ENCODE measurements at regions not wholly inside any gene's neighbourhood (a gene's known extent, or its start where the extent isn't known, plus 50 kb on each side); places are given as distances from the start of the nearest gene placed in this dataset.

GRCh38 chr3:76715426-76715825, 324.5 kb upstream of the ROBO2 start:
- Histone ChIP-seq H3K36me3 (no peaks in the 10 kb centered on the region), H3K27ac (replicated peaks in 1 of 4) (no peak overlapping the region), H3K9me3 (no peaks in the 10 kb centered on the region), H3K27me3 (no peaks in the 10 kb centered on the region), H3K4me1 (no peaks in the 10 kb centered on the region), H3K4me3 (no peak overlapping the region)
- 81% methylated on average over 1 of the region's 1 CpG for WGBS
- intact Hi-C loops (cut with DNase I): no loop called here
- TF ChIP-seq EP300 (IDR thresholded peaks at IDR 0.05) (no peak), CTCF (IDR thresholded peaks at IDR 0.05) (no peak), POLR2AphosphoS5 (IDR thresholded peaks at IDR 0.05) (no peak), POLR2A (IDR thresholded peaks at IDR 0.05; ENCODE audit: low read depth) (no peak)
- DNase-seq (ENCODE audit: extremely low spot score): no peak

DNA sequence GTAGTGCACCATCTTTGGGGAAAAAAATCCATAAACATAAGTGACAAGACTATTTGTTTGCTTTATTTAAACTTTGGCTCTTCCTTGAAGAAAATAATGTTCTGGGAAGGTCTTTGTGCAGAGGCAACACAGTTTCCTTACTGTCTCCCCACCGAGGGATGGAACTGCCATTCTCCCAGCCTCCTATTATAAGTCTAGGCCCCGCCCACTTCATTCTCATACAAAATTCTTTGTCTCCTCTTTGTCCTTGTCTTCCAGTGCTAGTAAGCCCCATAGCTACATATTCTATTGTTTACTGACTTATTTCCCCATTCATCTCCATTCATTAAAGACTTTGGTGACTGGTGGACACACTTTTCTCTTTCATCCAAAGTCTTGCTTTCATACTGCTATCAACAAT, 316.5 kb upstream of the ROBO2 start:
- no peak for DNase-seq (ENCODE audit: extremely low spot score)
- WGBS: 65% methylated on average over 2 of the region's 2 CpGs
- Histone ChIP-seq H3K4me1 (no peaks in the 10 kb centered on the region), H3K27ac (replicated peaks in 1 of 4) (no peak overlapping the region), H3K27me3 (no peaks in the 10 kb centered on the region), H3K36me3 (no peaks in the 10 kb centered on the region), H3K4me3 (no peak overlapping the region), H3K9me3 (no peaks in the 10 kb centered on the region)
- intact Hi-C loops (cut with DNase I): no loop called here
- no peak for TF ChIP-seq EP300 (IDR thresholded peaks at IDR 0.05)
- no peak for TF ChIP-seq CTCF (IDR thresholded peaks at IDR 0.05)
- TF ChIP-seq POLR2AphosphoS5 (IDR thresholded peaks at IDR 0.05): no peak
- TF ChIP-seq POLR2A (IDR thresholded peaks at IDR 0.05; ENCODE audit: low read depth): no peak

DNA sequence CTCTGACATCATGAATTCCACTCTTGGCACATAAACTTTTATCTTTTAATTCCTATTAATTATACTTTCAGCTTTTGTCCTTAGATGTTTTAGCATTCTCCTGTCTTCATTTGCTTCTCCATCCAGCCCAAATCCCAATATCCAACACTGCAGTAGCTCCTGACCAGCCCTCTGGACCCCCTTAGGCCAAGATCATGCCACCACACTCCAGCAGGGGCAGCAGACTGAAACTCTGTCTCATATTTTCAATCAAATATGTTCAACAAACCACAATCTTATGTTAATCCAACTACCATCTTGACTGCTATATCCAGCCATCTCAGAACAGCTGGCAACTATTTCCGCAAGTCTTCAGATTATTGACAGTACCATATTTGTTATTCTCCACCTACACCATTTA, 315.8 kb upstream of the ROBO2 start:
- no peak overlapping the region for H3K27ac ChIP-seq (replicated peaks in 1 of 4)
- TF ChIP-seq POLR2AphosphoS5 (IDR thresholded peaks at IDR 0.05) (no peak), POLR2A (IDR thresholded peaks at IDR 0.05; ENCODE audit: low read depth) (no peak), CTCF (IDR thresholded peaks at IDR 0.05) (no peak), EP300 (IDR thresholded peaks at IDR 0.05) (no peak)
- no peak for DNase-seq (ENCODE audit: extremely low spot score)
- no peaks in the 10 kb centered on the region for H3K9me3 ChIP-seq
- H3K36me3 ChIP-seq: no peaks in the 10 kb centered on the region
- H3K4me1 ChIP-seq: no peaks in the 10 kb centered on the region
- H3K4me3 ChIP-seq: no peak overlapping the region
- intact Hi-C loops (cut with DNase I): no loop called here
- no peaks in the 10 kb centered on the region for H3K27me3 ChIP-seq
- WGBS: 100% methylated on average over 1 of the region's 1 CpG

- Histone ChIP-seq H3K36me3 (no peaks in the 10 kb centered on the region), H3K4me1 (no peaks in the 10 kb centered on the region), H3K27ac (replicated peaks in 1 of 4) (no peak overlapping the region), H3K4me3 (no peak overlapping the region), H3K9me3 (no peaks in the 10 kb centered on the region), H3K27me3 (no peaks in the 10 kb centered on the region)
- intact Hi-C loops (cut with DNase I): no loop called here
- TF ChIP-seq POLR2AphosphoS5 (IDR thresholded peaks at IDR 0.05) (no peak), POLR2A (IDR thresholded peaks at IDR 0.05; ENCODE audit: low read depth) (no peak), CTCF (IDR thresholded peaks at IDR 0.05) (no peak), EP300 (IDR thresholded peaks at IDR 0.05) (no peak)
- DNase-seq (ENCODE audit: extremely low spot score): no peak
- 63% methylated on average over 4 of the region's 4 CpGs for WGBS
Measured at GRCh38 chr3:76724706-76725105, 315.2 kb upstream of the ROBO2 start.

DNA sequence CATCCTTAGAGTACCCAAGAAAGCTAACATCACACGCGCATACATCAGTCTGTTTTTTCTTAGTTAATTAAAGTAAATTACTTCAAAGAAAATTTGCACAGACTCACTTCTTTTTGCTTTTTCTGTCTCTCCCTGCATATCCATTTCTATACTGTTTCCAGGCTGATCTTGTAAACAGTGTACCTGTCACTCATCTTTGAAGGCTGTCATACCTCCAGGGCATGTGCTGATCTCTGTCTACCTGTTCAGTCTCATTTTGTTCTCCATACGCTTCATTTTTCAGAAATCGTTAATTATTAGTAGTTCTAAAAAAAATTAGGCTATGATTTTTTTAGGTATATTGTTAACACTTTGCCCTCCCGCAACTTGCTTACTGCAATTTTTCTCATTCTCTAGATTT, 313.9 kb upstream of the ROBO2 start:
- Histone ChIP-seq H3K36me3 (no peaks in the 10 kb centered on the region), H3K4me3 (no peak overlapping the region), H3K27ac (replicated peaks in 1 of 4) (no peak overlapping the region), H3K27me3 (no peaks in the 10 kb centered on the region), H3K9me3 (no peaks in the 10 kb centered on the region), H3K4me1 (no peaks in the 10 kb centered on the region)
- 91% methylated on average over 5 of the region's 5 CpGs for WGBS
- intact Hi-C loops (cut with DNase I): no loop called here
- no peak for DNase-seq (ENCODE audit: extremely low spot score)
- TF ChIP-seq POLR2AphosphoS5 (IDR thresholded peaks at IDR 0.05): no peak
- no peak for TF ChIP-seq EP300 (IDR thresholded peaks at IDR 0.05)
- TF ChIP-seq POLR2A (IDR thresholded peaks at IDR 0.05; ENCODE audit: low read depth): no peak
- TF ChIP-seq CTCF (IDR thresholded peaks at IDR 0.05): no peak

Data from esophagus muscularis mucosa (tissue), 4 donors.